Stimulated activated CD4-positive, alpha-beta T cell treated with anti-CD3 and anti-CD28 coated beads, TNF-alpha, amount 100 ng/mL, for 48 hours (primary cell): ENCODE measurements at regions not wholly inside any gene's neighbourhood (a gene's known extent, or its start where the extent isn't known, plus 50 kb on each side); places are given as distances from the start of the nearest gene placed in this dataset.
"Not testable (repeated sequence)": the region's sequence is repeated elsewhere in the genome, so short reads cannot be mapped to it uniquely, and the experiment has no call there.

Experiments
- DNase-seq, 3 donors: peaks; one replicate each; pipeline ENCODE4 v3.0.0-alpha.2; 2020; ENCODE audit warnings: low read depth in 3 of 3

- DNase-seq = no peak
These were observed 594.9 kb downstream of the REEP3 start for GRCh38 chr10:64115908-64116643.

DNA sequence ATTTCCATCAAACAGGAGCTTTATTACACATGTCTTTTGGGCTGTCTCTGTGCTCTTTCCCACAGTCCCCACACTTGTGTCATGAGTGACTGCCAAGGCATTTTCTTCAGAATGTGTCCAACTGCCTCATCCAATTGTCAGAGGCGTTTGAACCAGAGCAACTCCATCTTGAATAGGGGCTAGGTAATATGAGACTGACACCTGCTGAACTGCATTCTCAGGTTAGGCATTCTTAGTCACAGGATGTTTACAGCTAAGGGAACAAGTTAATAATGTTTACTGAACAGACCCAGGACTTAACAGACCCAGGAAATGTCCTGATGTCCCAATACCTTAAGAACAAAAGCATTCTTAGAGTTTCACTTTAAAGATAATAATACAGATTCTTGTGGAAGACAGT lies 595.5 kb downstream of the REEP3 start:
- no peak for DNase-seq

DNA sequence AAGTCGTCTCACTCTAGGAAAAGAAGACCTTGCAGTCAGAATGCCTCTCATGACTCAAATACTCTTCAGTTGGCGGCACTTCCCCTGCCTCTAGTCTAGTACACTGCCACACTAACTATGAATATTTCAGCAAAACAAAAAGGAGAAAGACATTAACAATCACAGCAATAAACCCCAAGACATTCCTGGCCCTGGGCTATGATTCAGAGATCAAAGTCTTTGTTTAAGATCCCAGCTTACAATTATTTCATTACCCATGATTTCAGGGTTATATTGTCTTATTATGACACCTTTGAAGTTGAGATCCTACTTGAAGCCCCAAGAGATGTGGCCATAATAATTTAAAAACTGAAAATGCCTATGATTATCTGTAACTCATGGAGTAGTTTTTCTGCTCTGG lies 597.5 kb downstream of the REEP3 start:
- no peak for DNase-seq

- DNase-seq = not testable (repeated sequence)
These were observed 599.2 kb downstream of the REEP3 start for GRCh38 chr10:64120301-64120980.

DNA sequence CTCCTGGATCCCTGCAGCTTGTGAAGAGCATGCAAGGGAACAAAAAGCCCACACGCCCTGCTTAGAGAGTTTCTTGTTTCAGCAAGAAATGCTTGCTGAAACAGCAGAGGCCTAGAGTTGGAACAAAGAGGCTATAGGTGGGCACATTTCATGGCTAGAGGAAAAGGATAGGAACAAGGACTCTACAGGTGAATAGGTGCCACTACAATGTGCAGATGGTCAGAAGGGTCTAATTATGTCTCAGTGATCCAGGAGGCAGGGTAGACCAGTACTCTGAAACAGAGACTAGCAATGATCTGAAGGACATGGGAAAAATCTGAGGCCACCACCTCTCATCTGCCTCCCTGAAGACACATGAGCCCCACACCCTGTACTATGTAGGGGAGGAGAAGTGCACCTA lies 609.0 kb downstream of the REEP3 start:
- no peak for DNase-seq

- DNase-seq = no peak
These were observed 613.5 kb downstream of the REEP3 start for GRCh38 chr10:64134676-64135075.

DNA sequence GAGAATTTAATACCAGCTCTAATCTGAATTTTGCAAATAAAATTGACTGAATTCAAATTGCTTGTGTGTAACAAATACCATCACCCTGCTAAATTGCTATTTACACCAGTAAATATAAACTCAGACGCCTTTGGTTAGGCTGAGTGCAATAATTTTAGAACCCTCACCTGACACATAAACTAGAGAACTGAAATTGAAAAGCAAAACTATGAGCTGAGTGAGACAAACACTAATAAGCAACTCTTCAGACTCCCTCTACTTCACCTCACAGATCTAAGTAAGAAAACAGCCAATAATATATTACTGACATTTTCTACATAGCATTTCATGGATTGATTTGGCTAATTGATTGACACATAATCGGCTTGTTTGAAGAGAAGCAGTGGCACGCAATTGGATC lies 621.2 kb downstream of the REEP3 start:
- no peak for DNase-seq

GRCh38 chr10:64148607-64149006 lies 627.4 kb downstream of the REEP3 start:
- no peak for DNase-seq

DNA sequence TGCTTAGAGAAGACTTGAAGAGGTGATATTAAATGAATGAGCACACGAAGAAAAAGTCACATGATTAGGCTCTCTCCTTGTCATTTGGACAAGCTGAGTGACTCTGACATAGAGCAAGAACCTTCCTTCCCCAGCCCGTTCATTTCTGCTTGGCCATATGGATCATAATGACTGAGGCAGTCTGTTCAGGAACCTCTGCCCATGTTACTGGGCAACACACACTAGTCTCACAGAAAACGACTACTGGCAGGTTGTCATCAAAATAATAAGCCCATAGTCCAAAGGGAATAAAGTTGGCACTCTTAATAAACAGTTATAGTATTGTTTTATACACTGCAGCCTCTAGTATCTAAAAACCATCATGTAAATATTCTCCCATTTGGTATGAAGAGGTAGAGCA lies 635.0 kb downstream of the REEP3 start:
- no peak for DNase-seq

DNA sequence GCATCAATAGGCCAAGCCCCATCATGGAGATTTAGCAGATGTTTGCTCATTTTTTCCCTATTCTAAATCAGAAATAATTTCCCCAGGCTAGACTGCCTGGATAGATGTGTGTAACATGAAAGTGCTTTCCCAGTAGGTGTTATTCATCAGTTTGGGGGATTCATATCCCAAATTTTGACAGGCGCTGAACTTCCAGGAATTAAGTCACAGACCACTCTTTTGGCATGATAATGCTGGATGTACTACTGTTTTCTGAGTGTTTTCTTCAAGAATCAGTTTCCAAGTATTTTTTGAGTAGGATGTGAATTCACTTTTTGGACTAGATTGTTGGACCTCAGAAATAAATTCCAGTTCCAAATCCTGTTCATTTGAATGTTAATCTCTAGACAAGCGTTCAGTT lies 637.4 kb downstream of the REEP3 start:
- no peak for DNase-seq

DNA sequence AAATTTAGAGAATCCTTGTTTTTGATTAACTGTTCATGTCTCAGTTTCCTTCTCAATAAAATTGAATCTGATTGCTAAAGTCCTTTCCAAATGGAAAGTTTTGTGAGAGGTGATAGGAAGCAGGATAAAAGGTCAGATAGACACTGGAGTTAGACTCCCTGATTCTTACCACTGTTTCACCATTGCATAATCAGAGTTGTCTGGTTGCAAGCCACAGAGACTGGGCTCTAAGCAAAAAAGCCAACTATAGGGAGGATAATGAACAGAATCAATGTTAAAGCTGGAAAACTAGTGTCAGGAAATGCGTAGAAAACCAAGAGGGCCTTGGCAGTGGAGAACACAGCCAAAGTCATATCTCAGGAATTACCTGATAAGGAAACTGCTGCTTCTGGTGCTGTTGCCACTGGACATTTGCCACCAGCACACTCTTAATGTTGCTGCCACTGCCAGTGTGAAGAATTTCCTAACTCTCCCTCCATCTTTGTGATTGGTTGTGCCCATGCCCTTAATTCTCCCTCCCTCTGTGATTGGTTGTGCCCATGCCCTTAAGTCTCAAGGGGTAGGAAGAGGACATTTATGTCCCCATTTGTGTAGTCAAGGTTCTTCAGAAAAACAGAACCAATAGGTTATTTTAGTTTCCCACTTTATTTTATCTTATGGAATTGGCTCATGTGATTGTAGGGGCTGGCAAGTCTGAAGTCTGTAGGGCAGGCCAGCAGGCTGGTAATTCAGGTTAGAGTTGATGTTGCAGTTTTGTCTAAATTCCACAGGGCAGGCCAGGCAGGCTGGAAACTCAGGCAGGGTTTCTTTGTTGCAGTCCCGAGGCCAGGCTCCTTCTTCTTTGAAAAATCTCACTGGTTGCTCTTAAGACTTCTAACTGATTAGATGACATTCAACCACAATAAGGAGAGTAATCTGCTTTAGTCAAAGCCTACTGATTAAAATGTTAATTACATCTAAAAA lies 639.0 kb downstream of the REEP3 start:
- no peak for DNase-seq

DNA sequence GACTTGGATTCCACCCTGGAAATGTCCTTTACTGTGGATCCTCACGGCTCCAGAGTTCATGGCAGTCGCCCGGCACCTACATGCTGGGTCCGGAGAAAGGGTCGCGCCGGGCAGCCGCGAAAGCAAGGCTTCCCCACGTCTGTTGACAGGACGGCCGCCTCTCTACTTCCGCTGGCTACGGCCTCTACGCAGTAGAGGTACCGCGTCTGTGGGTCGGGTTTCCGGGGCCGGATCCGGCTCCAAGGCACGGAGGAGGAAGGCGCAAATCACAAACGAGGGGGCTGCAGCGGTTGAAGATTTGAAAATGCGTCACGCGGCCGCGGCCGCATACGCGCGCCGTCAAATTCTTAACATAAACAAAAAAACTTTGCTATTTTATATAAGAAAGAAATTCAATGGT lies 649.6 kb downstream of the REEP3 start:
- no peak for DNase-seq

DNA sequence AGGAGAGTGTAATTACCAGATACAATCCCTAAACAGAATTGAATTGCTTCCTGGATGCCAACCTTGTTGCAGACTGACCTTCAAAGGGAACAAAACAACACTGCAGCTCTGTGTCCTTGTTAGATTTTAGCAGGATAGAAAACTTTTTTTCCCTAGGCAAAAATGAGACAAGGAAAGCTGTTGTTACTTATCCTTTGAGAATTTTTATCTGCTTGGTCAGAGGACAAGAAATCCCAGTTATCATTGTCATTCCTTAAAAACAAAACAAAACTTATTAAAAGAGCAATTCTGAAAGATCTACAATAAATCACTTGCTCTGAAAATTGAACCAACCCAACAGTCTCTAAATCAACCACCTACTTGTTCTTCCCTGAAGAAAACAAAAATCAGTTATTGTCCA lies 652.6 kb downstream of the REEP3 start:
- no peak for DNase-seq

GRCh38 chr10:64174666-64175255 lies 653.6 kb downstream of the REEP3 start:
- no peak for DNase-seq

GRCh38 chr10:64175271-64175962 lies 654.2 kb downstream of the REEP3 start:
- no peak for DNase-seq

GRCh38 chr10:64182671-64183070 lies 661.5 kb downstream of the REEP3 start:
- DNase-seq = no peak

GRCh38 chr10:64191286-64191685 lies 670.1 kb downstream of the REEP3 start:
- DNase-seq = no peak

DNA sequence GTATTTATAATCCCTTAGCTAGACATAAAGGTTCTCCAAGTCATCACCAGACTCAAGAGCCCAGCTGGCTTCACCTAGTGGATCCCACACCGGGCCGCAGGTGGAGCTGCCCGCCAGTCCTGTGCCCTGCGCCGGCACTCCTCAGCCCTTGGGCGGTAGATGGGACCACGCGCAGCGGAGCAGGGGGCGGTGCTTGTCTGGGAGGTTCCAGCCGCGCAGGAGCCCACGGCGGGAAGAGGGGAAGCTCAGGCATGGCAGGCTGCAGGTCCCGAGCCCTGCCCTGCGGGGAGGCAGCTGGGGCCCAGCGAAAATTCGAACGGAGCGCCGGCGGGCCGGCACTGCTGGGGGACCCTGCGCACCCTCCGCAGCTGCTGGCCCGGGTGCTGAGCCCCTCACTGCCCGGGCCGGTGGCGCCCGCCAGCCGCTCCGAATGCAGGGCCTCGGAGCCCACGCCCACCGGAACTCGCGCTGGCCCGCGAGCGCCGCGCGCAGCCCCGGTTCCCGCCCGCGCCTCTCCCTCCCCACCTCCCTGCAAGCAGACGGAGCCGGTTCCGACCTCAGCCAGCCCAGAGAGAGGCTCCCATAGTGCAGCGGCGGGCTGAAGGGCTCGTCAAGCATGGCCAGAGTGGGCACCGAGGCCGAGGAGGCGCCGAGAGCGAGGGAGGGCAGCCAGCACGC lies 675.6 kb downstream of the REEP3 start:
- DNase-seq = no peak

GRCh38 chr10:64201936-64202335 lies 680.7 kb downstream of the REEP3 start:
- DNase-seq = no peak

DNA sequence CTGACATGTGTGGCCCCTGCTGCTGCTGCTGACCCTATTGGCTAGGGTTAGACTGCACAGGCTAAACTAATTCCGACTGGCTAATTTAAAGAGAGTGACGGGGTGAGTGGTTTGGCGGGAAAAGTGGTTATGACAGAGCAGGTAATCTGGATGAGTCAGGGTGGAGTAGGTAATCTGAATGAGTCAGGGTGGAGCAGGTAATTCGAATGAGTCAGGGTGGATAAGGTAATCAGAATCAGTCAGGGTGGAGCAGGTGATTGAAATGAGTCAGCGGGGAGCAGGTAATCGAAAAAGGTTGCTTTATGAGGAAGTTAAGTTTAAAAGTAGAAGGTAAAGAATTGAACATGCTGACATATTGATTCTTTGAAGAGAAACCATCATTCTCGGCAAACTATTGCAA lies 683.3 kb downstream of the REEP3 start:
- not testable (repeated sequence) for DNase-seq

DNA sequence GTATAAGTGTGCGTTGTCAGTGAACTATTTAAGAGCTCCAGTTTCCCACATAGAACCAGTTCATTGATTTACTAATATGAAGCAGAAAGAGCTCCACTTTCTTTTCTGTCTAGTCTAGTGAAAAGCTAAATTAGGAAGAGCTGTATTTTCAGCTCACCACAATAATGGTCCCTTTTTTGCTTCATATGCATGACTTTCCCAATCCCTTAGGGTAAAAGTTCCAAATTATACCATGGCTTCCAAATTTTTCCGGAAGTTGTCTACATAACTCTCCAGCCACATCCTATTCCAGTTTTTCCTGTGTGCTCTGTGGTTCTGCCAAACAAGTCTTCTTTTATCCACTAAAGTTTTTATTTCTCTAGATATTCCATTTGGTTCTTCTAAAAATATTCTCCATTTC lies 685.2 kb downstream of the REEP3 start:
- DNase-seq = no peak
